Activated CD8-positive, alpha-beta T cell treated with anti-CD3 and anti-CD28 coated beads, Interleukin-2, amount 10 ng/mL, durations not matched to agents 7 days and 5 days (primary cell): ENCODE measurements at regions not wholly inside any gene's neighbourhood (a gene's known extent, or its start where the extent isn't known, plus 50 kb on each side); places are given as distances from the start of the nearest gene placed in this dataset. TPM values are rescaled to one million over a fixed set of nuclear protein-coding genes. Genes with fewer than 3 reads are reported as not detected.

Source experiments
- microRNA-seq: library from miRNA; unstranded; fragments of <30 nt; microRNA quantifications from one replicate; pipeline ENCODE4 v1.2.0, GENCODE V29; 2022

Small RNA genes lying in the stretch of these regions (microRNA-seq; reads per million reads assigned to microRNA genes)
- not detected for gene MIR4291
